ENCODE measurements at regions not wholly inside any gene's neighbourhood (a gene's known extent, or its start where the extent isn't known, plus 50 kb on each side); places are given as distances from the start of the nearest gene placed in this dataset.

DNA sequence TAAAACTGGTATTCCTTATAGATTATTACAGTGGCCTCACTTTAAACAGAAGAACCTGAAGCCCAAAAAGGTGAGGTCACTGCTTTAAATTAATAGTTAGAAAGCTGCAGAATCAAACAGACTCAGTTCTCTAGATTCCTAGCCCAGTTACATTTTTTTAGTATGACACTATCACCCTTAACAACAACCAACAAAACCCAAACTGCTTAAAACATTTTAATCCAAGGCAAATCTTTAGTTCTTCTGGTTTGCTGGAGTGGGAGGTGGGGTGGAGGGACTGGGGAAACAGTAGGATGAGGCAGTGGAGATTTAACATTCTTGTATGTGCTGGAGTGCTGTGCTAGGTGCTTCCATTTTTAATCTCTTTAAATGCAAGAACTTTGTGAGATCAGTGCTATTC lies 631.6 kb upstream of the KCNMB2 start:
- H3K4me3 ChIP-seq (ENCODE audit: low read length): no peak overlapping the region
- no peaks in the 10 kb centered on the region for H3K36me3 ChIP-seq (ENCODE audit: control insufficient read depth, low read length)
- no peaks in the 10 kb centered on the region for H4K20me1 ChIP-seq (ENCODE audit: control insufficient read depth, insufficient read depth, low read depth, low read length)
- no peaks in the 10 kb centered on the region for H3K4me1 ChIP-seq (ENCODE audit: control insufficient read depth, low read length)
- peaks cover 6% of the 10 kb centered on the region for H3K9me3 ChIP-seq (ENCODE audit: control insufficient read depth, insufficient read depth, low read length)
- no peaks in the 10 kb centered on the region for H3F3A ChIP-seq (ENCODE audit: control insufficient read depth, insufficient read depth)
- TF ChIP-seq, protein P1, sequence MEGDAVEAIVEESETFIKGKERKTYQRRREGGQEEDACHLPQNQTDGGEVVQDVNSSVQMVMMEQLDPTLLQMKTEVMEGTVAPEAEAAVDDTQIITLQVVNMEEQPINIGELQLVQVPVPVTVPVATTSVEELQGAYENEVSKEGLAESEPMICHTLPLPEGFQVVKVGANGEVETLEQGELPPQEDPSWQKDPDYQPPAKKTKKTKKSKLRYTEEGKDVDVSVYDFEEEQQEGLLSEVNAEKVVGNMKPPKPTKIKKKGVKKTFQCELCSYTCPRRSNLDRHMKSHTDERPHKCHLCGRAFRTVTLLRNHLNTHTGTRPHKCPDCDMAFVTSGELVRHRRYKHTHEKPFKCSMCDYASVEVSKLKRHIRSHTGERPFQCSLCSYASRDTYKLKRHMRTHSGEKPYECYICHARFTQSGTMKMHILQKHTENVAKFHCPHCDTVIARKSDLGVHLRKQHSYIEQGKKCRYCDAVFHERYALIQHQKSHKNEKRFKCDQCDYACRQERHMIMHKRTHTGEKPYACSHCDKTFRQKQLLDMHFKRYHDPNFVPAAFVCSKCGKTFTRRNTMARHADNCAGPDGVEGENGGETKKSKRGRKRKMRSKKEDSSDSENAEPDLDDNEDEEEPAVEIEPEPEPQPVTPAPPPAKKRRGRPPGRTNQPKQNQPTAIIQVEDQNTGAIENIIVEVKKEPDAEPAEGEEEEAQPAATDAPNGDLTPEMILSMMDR (IDR thresholded peaks at IDR 0.05; ENCODE audit: low read depth, low read length, poor library complexity, severe bottlenecking): no peak
- no peak for TF ChIP-seq EZH2phosphoT487 (IDR thresholded peaks at IDR 0.05; ENCODE audit: borderline replicate concordance, low read length)
- H3K79me2 ChIP-seq (ENCODE audit: control insufficient read depth, low read length): no peaks in the 10 kb centered on the region
- no peaks in the 10 kb centered on the region for H3K9me2 ChIP-seq (replicated peaks; ENCODE audit: control insufficient read depth, low read length)
- H3K4me2 ChIP-seq (ENCODE audit: low read length): no peak overlapping the region
- no peak overlapping the region for H3K27ac ChIP-seq (ENCODE audit: low read depth, low read length)
- H3K27me3 ChIP-seq (ENCODE audit: control insufficient read depth, low read length): no peaks in the 10 kb centered on the region

DNA sequence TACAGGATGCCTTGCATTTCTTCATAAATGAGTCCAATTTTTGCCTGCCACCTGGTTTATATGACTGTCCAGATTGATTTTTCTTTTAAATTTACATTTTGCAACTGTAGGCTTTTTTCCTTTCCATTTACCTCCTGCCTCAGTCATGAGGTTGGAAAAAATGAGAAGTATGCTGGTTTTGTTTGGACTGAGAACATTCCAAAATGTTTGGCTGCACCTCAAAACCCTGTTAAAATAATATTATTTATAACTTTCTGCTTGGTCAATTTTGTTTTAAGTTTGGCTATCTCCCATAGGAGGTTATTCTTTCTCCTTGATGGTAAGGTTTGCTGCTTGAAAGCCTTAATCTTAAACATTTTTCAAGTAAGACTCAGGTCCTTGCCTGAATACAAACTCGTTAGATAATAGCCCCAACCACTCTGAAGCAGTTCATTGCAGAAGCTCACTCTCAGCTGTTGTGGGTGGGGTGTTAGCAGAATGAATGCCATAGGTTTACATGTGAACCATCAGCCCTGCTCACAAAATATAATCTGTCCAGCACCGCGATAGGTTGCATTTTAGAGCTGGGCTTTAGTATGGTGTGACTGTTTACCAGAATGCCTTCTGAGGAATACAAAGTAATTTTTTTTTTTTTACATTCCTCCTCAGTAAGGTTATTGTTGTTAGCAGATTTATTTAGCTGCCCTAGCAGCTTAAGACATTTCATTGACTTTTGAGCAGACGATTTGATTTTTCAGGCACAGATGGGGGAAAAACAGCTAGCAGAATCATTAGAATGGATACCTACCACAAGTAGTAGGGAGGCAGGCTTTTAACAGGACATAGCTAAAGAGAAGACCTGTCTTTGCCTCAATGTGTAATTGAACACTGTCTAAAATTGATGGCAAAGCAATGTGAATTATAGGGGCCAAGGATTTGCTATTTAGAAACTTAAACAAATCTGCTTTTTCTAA lies 630.8 kb upstream of the KCNMB2 start:
- H3K4me3 ChIP-seq (ENCODE audit: low read length): no peak overlapping the region
- no peaks in the 10 kb centered on the region for H3K9me2 ChIP-seq (replicated peaks; ENCODE audit: control insufficient read depth, low read length)
- H3K4me2 ChIP-seq (ENCODE audit: low read length): no peak overlapping the region
- no peaks in the 10 kb centered on the region for H3K79me2 ChIP-seq (ENCODE audit: control insufficient read depth, low read length)
- no peaks in the 10 kb centered on the region for H3K9me3 ChIP-seq (ENCODE audit: control insufficient read depth, insufficient read depth, low read length)
- H3K27me3 ChIP-seq (ENCODE audit: control insufficient read depth, low read length): no peaks in the 10 kb centered on the region
- TF ChIP-seq, protein P1 (IDR thresholded peaks at IDR 0.05; ENCODE audit: low read depth, low read length, poor library complexity, severe bottlenecking): no peak
- no peak for TF ChIP-seq EZH2phosphoT487 (IDR thresholded peaks at IDR 0.05; ENCODE audit: borderline replicate concordance, low read length)
- no peaks in the 10 kb centered on the region for H3F3A ChIP-seq (ENCODE audit: control insufficient read depth, insufficient read depth)
- H3K4me1 ChIP-seq (ENCODE audit: control insufficient read depth, low read length): no peaks in the 10 kb centered on the region
- no peak overlapping the region for H3K27ac ChIP-seq (ENCODE audit: low read depth, low read length)
- no peaks in the 10 kb centered on the region for H4K20me1 ChIP-seq (ENCODE audit: control insufficient read depth, insufficient read depth, low read depth, low read length)
- H3K36me3 ChIP-seq (ENCODE audit: control insufficient read depth, low read length): no peaks in the 10 kb centered on the region

DNA sequence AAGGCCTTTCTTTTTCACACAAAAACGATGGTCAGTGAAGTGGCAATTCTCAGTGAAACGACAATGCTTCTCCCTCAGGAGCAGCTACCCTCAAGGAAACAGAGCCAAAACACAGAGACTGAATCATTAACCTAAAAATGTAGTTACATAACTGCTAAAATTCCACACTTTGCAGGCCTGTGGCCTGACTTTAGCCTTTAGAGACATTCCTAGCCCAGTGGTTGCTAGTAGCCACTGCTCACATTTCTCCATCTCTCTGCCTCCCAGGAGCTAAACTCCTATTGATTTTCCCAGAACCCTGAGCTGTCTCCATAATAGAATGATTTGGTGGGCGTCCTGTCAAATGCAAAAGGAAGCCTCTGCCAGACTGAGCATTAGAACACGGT lies 630.1 kb upstream of the KCNMB2 start:
- Histone ChIP-seq H4K20me1 (ENCODE audit: control insufficient read depth, insufficient read depth, low read depth, low read length) (no peaks in the 10 kb centered on the region), H3K4me3 (ENCODE audit: low read length) (no peak overlapping the region), H3K27ac (ENCODE audit: low read depth, low read length) (no peak overlapping the region), H3K36me3 (ENCODE audit: control insufficient read depth, low read length) (no peaks in the 10 kb centered on the region), H3K9me2 (replicated peaks; ENCODE audit: control insufficient read depth, low read length) (no peaks in the 10 kb centered on the region), H3K4me2 (ENCODE audit: low read length) (no peak overlapping the region), H3F3A (ENCODE audit: control insufficient read depth, insufficient read depth) (no peaks in the 10 kb centered on the region), H3K4me1 (ENCODE audit: control insufficient read depth, low read length) (no peaks in the 10 kb centered on the region), H3K27me3 (ENCODE audit: control insufficient read depth, low read length) (no peaks in the 10 kb centered on the region), H3K9me3 (ENCODE audit: control insufficient read depth, insufficient read depth, low read length) (no peaks in the 10 kb centered on the region), H3K79me2 (ENCODE audit: control insufficient read depth, low read length) (no peaks in the 10 kb centered on the region)
- TF ChIP-seq, protein P1 (IDR thresholded peaks at IDR 0.05; ENCODE audit: low read depth, low read length, poor library complexity, severe bottlenecking): no peak
- TF ChIP-seq EZH2phosphoT487 (IDR thresholded peaks at IDR 0.05; ENCODE audit: borderline replicate concordance, low read length): no peak
